HCT116 (cell line): ENCODE measurements at regions not wholly inside any gene's neighbourhood (a gene's known extent, or its start where the extent isn't known, plus 50 kb on each side); places are given as distances from the start of the nearest gene placed in this dataset.

Source experiments
- EGR1 ChIP-seq: IDR thresholded peaks from 2 replicates; pipeline ENCODE4 v1.6.1; 2012; ENCODE audit warnings: low read depth
- EZH2 ChIP-seq: fragments of 200-600 bp; sonication (generic); IDR thresholded peaks from 2 replicates; pipeline ENCODE4 v1.6.1; 2017; ENCODE audit warnings: antibody characterized with exemption, mixed run types
- EZH2phosphoT487 ChIP-seq: fragments of 200-600 bp; IDR thresholded peaks from 2 replicates; pipeline ENCODE4 v1.6.1; 2018; ENCODE audit warnings: antibody characterized with exemption, borderline replicate concordance
- JUND ChIP-seq: IDR thresholded peaks from 2 replicates; pipeline ENCODE4 v1.6.1; 2012
- POLR2A ChIP-seq: IDR thresholded peaks from 2 replicates; pipeline ENCODE4 v1.7.0; 2011; ENCODE audit warnings: borderline replicate concordance; ENCODE audit not compliant: insufficient read depth, insufficient read length; ENCODE audit errors: extremely low read depth
- POLR2AphosphoS5 ChIP-seq: IDR thresholded peaks from 2 replicates; pipeline ENCODE4 v1.6.1; 2011; ENCODE audit warnings: mild to moderate bottlenecking, low read depth, low read length, moderate library complexity
- RAD21 ChIP-seq: IDR thresholded peaks from 2 replicates; pipeline ENCODE4 v1.6.1; 2012; ENCODE audit warnings: low read depth, mild to moderate bottlenecking
- SP1 ChIP-seq: IDR thresholded peaks from 2 replicates; pipeline ENCODE4 v1.6.1; 2012; ENCODE audit warnings: low read depth
- YY1 ChIP-seq: IDR thresholded peaks from 2 replicates; pipeline ENCODE4 v1.6.1; 2011; ENCODE audit warnings: low read length, low read depth, moderate library complexity, mild to moderate bottlenecking; ENCODE audit not compliant: insufficient replicate concordance; ENCODE audit errors: extremely low read depth
- TF ChIP-seq, protein P1 (sequence below), 3 experiments: fragments of 200-600 bp in 1 of 3; sonication (generic) in 1 of 3; IDR thresholded peaks in 2 of 3; conservative IDR thresholded peaks in 1 of 3; 2 replicates each; pipeline ENCODE4 v1.5.1; 2012 to 2017; ENCODE audit warnings: low read depth in 2 of 3, low read length in 2 of 3, antibody characterized with exemption in 1 of 3, borderline replicate concordance in 1 of 3, control low read depth in 1 of 3, mild to moderate bottlenecking in 1 of 3, mixed read lengths in 1 of 3, mixed run types in 1 of 3, moderate library complexity in 1 of 3; ENCODE audit not compliant: insufficient read depth in 1 of 3
- TF ChIP-seq, protein P2 (sequence below): IDR thresholded peaks from 2 replicates; pipeline ENCODE4 v1.6.1; 2012
- TF ChIP-seq, protein P3 (sequence below): IDR thresholded peaks from 2 replicates; pipeline ENCODE4 v1.6.1; 2011; ENCODE audit warnings: mild to moderate bottlenecking, low read length, moderate library complexity; ENCODE audit not compliant: insufficient replicate concordance; ENCODE audit errors: extremely low read depth
- TF ChIP-seq, protein P4 (sequence below): IDR thresholded peaks from 2 replicates; pipeline ENCODE4 v1.6.1; 2012; ENCODE audit warnings: low read depth

DNA sequence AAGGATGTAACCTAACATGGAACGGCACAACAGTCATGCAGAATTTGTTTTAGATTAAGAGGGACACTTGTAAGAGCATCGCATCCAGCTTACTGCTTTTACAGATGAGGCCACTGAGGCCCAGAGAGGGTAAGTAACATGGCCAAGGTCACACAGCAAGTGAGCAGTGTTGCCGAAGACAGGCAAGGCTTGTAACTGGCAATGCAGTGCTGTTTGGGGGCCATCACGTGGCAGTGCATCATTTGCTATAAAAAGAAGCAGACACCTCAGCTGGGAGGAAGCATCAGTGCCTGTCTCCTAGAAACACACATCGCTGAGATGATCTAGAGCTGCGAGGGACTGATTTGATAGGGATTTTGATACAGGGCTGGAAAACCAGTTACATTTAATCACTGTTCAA, 108.2 kb upstream of the PROK2 start:
- TF ChIP-seq, protein P1, sequence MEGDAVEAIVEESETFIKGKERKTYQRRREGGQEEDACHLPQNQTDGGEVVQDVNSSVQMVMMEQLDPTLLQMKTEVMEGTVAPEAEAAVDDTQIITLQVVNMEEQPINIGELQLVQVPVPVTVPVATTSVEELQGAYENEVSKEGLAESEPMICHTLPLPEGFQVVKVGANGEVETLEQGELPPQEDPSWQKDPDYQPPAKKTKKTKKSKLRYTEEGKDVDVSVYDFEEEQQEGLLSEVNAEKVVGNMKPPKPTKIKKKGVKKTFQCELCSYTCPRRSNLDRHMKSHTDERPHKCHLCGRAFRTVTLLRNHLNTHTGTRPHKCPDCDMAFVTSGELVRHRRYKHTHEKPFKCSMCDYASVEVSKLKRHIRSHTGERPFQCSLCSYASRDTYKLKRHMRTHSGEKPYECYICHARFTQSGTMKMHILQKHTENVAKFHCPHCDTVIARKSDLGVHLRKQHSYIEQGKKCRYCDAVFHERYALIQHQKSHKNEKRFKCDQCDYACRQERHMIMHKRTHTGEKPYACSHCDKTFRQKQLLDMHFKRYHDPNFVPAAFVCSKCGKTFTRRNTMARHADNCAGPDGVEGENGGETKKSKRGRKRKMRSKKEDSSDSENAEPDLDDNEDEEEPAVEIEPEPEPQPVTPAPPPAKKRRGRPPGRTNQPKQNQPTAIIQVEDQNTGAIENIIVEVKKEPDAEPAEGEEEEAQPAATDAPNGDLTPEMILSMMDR (IDR thresholded peaks at IDR 0.05 in 2 of 3, conservative IDR thresholded peaks at IDR 0.05 in 1 of 3; ENCODE audit: borderline replicate concordance in 1 of 3, insufficient read depth in 1 of 3, low read depth in 2 of 3, low read length in 2 of 3), result no peak
- TF ChIP-seq EGR1 (no peak), YY1 (no peak), POLR2A (no peak), EZH2 (no peak), SP1 (no peak), POLR2AphosphoS5 (no peak), EZH2phosphoT487 (no peak), RAD21 (no peak), JUND (no peak)
- TF ChIP-seq, protein P2, sequence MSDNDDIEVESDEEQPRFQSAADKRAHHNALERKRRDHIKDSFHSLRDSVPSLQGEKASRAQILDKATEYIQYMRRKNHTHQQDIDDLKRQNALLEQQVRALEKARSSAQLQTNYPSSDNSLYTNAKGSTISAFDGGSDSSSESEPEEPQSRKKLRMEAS, result no peak
- TF ChIP-seq, protein P3, sequence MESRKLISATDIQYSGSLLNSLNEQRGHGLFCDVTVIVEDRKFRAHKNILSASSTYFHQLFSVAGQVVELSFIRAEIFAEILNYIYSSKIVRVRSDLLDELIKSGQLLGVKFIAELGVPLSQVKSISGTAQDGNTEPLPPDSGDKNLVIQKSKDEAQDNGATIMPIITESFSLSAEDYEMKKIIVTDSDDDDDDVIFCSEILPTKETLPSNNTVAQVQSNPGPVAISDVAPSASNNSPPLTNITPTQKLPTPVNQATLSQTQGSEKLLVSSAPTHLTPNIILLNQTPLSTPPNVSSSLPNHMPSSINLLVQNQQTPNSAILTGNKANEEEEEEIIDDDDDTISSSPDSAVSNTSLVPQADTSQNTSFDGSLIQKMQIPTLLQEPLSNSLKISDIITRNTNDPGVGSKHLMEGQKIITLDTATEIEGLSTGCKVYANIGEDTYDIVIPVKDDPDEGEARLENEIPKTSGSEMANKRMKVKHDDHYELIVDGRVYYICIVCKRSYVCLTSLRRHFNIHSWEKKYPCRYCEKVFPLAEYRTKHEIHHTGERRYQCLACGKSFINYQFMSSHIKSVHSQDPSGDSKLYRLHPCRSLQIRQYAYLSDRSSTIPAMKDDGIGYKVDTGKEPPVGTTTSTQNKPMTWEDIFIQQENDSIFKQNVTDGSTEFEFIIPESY, result no peak
- TF ChIP-seq, protein P4, sequence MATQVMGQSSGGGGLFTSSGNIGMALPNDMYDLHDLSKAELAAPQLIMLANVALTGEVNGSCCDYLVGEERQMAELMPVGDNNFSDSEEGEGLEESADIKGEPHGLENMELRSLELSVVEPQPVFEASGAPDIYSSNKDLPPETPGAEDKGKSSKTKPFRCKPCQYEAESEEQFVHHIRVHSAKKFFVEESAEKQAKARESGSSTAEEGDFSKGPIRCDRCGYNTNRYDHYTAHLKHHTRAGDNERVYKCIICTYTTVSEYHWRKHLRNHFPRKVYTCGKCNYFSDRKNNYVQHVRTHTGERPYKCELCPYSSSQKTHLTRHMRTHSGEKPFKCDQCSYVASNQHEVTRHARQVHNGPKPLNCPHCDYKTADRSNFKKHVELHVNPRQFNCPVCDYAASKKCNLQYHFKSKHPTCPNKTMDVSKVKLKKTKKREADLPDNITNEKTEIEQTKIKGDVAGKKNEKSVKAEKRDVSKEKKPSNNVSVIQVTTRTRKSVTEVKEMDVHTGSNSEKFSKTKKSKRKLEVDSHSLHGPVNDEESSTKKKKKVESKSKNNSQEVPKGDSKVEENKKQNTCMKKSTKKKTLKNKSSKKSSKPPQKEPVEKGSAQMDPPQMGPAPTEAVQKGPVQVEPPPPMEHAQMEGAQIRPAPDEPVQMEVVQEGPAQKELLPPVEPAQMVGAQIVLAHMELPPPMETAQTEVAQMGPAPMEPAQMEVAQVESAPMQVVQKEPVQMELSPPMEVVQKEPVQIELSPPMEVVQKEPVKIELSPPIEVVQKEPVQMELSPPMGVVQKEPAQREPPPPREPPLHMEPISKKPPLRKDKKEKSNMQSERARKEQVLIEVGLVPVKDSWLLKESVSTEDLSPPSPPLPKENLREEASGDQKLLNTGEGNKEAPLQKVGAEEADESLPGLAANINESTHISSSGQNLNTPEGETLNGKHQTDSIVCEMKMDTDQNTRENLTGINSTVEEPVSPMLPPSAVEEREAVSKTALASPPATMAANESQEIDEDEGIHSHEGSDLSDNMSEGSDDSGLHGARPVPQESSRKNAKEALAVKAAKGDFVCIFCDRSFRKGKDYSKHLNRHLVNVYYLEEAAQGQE, result no peak
